GM21360 (cell line): ENCODE measurements at regions not wholly inside any gene's neighbourhood (a gene's known extent, or its start where the extent isn't known, plus 50 kb on each side); places are given as distances from the start of the nearest gene placed in this dataset.
"Not testable (repeated sequence)": the region's sequence is repeated elsewhere in the genome, so short reads cannot be mapped to it uniquely, and the experiment has no call there.

Experiments used
- ATAC-seq: cut with Tn5 transposase; IDR thresholded peaks from one replicate; pipeline ENCODE4 v1.9.1; 2021; ENCODE audit warnings: mild to moderate bottlenecking, moderate library complexity; ENCODE audit not compliant: unreplicated experiment

DNA sequence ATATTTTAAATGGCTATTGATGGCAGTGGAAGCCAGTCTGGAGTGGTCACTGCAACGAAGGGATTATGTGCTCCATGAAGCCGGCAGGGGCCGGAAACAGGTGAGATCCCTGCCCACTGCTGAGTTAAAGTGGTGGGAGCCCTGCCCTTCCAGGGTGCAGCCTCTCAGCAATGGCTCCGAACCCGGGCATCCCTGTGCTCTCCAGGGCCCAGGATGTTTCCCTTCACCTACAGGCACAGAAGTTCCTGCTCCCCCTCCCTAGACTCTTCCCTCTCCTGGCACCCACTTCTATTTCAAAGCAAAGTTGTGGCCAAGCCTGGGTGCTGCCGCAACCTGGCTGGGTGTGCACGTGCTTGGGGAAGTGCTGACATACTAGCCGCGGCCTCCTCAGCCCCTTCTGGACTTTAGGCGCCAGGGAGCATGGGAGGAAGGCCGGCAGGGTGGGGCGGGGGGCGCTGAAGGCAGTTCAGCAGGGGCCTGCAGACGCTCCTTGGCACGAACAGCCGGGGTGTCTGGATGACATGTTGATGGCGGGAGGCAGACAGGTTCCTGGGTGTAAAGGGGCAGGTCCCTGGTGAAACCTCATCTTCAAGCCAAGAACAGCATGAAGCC is 452.3 kb downstream of the HTR1B start:
- no peak for ATAC-seq

DNA sequence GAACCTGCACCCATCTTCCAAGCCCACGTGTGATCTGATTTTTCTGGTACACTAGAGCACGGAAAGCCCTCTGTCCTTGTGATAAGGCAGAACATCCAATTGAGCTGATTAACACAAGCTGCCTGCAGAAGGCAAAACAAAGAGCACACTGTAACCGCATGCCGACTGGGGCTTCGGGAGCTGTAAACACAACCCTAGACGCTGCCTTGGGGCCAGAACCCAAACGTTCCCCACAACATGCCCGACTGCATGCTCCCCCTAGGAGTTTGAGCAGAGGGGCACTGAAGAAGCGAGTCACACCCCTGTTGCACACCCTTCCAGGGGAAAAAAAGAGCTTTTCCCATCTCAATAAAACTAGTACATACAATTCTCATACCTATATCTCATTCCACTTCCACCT is 470.7 kb downstream of the HTR1B start:
- no peak for ATAC-seq

- ATAC-seq = no peak
Measured at GRCh38 chr6:76984572-76984971, 478.7 kb downstream of the HTR1B start.

DNA sequence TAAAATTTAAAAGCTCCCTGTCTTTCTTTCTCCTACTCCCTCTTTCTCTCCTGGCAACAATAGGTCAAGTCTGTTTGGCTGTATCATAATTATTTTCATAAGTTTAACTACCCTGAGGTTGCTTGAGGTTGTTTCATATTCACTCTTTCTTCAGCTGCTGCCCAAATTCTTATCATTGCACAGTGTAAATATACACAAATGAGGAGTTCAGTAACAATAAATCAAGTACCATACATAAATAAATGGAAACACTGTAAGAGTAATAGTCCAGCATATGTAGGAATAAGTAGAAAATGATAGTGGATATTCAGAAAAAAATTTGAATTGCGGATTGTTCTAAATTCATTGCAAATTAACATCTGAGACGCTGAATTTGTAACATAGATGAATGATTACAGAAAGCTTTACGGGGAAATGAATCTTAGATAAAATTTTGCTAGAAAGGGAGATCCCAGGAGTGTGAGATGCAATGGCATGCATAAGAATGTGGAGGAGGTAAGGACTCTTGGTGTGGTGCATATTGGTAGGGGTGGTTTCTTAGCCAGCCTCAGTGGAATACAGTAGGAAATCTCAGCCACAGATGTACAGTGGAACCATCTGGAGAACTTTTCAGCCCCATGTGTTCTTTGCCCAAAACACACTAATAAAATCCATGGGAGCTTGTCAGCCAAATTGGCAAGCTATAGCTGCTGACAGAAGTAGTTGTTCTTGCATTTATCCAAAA is 480.7 kb downstream of the HTR1B start:
- ATAC-seq = no peak

DNA sequence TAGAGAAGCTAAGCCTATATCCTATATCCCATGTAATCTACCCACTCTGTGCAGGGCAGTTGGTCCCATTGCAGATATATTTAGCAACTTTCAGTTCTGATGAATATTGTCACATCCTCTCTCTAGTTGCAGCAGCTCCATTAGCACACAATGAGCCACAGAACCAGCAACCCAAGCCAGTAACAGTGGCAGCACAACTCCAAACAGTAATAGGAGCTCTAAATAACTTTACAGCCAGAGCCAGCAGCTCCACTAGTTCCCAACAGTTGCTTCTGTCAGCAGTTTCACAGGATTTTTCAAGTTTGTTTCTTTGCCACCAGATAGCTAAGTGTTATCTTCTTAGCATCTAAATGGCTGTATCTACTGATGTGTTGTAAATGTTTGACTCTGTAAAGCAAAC is 490.8 kb downstream of the HTR1B start:
- no peak for ATAC-seq

DNA sequence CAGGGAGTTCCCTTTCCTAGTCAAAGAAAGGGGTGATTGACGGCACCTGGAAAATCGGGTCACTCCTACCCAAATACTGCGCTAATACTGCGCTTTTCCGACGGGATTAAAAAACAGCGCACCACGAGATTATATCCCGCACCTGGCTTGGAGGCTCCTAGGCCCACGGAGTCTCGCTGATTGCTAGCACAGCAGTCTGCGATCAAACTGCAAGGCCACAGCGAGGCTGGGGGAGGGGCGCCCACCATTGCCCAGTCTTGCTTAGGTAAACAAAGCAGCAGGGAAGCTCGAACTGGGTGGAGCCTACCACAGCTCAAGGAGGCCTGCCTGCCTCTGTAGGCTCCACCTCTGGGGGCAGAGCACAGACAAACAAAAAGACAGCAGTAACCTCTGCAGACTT is 504.1 kb downstream of the HTR1B start:
- ATAC-seq = not testable (repeated sequence)

DNA sequence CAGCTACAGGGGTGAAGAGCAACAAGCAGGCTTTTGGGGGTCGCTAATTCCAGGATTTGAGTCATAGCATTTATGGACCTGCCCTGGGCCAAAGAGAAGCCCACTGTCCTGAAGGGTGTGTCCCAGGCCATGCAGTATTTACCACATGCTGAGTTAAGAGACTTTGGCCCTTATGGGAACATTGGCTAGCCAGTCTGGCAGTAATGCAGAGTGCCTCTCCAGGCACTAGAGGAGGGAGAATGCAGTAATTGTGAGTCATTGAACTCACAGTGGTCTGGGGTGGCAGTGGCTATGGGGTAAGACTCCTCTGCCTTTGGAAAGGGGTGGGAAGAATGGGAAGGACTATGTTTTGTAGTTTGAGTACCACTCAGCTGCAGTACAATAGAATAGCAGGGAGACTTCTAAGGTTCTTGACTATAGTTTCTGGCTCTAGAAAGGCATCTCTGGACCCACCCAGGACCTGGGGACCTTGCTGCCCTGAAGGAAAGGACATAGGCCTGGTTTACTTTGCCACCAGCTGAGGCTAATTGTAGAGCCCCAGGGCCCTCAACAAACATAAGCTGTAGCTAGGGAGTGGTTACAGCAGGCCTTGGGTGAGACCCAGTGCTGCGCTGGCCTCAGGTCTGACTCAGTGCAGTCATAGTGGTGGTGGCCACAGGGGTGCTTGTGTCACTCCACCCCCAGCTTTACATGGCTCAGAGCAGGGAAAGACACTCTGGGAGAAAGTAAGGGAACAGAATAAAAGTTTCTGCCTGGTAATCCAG is 520.9 kb downstream of the HTR1B start:
- no peak for ATAC-seq

- ATAC-seq = no peak
Measured at GRCh38 chr6:76940191-76940590, 523.1 kb downstream of the HTR1B start.

DNA sequence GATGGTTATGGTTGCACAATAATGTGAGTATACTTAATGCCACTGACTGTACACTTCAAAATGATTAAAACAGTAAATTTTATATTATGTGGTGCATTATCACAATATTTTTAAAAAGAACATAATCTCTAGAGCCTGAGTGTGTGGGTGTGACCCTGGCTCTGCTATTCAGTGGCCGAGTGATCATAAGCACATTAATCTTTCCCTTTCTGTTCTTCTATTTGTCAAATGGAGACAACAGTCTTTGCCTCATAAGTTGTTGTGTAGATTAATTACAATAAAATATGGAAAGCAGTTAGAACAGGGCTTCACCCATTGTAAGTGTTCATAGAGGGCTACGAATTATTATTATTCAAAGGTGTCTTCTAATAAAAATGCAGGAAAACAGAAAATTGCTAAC is 548.6 kb downstream of the HTR1B start:
- ATAC-seq = no peak

DNA sequence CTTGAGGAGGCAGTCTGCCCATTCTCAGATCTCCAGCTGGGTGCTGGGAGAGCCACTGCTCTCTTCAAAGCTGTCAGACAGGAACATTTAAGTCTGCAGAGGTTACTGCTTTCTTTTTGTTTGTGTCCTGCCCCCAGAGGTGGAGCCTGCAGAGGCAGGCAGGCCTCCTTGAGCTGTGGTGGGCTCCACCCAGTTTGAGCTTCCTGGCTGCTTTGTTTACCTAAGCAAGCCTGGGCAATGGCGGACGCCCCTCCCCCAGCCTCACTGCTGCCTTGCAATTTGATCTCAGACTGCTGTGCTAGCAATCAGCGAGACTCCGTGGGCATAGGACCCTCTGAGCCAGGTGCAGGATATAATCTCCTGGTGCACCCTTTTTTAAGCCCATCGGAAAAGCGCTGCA is 557.8 kb downstream of the HTR1B start:
- not testable (repeated sequence) for ATAC-seq

DNA sequence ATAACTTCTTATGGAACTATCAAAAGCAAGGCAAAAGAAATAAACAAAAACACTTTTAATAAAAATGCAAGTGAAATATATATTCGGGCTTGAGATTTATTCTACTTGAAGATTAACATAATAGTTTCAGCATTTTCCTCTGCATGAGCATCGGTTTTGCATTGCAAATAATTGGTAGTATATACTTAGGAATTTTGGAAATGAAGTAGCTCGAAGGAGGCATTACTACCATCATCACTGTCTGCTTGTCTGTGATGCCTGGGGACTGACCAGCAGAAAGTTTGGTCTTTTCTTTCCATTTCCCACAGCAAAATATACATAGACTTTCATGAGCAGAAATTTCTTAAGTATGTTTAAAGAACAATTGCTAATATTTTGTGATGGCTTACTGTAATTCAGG is 570.7 kb downstream of the HTR1B start:
- ATAC-seq = no peak

DNA sequence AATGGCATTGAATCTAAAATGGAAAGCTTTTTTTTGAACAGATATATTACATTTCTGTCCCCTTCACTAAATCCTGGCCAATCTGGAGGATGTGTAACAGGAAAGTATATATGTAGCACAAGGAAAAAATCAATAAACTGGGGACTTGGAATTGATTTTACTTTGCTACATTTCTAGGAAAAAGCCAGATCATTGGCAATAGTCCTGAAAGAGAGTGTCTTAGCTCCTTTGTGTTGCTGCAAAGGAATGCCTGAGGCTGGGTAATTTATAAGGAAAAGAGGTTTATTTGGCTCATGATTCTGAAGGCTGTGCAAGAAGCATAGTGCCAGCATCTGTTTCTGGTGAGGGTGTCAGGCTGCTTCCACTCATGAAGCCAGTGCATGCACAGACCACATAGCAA is 574.9 kb downstream of the HTR1B start:
- no peak for ATAC-seq

- ATAC-seq = no peak
Measured at GRCh38 chr6:76886900-76887299, 576.4 kb downstream of the HTR1B start.

GRCh38 chr6:76885861-76886301 is 577.4 kb downstream of the HTR1B start:
- no peak for ATAC-seq

DNA sequence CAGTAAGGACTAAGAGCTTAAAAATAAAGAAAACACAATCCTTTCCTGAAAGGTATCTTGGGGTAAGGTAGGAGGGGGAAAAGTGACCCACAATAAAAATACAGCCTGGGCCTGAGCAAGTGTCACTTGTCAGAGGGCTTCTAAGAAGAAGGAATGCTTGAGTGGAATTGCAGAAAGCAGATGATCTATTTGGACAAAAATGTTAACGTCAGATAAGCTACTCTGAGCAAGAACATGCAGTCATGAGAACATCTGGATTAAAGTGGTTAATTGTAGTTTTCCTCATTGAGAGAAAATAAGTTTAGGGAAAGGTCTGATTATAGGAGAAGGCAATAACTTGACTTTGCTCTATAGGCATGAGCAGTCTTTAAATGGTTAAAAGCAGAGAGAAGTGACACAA is 581.9 kb downstream of the HTR1B start:
- no peak for ATAC-seq

DNA sequence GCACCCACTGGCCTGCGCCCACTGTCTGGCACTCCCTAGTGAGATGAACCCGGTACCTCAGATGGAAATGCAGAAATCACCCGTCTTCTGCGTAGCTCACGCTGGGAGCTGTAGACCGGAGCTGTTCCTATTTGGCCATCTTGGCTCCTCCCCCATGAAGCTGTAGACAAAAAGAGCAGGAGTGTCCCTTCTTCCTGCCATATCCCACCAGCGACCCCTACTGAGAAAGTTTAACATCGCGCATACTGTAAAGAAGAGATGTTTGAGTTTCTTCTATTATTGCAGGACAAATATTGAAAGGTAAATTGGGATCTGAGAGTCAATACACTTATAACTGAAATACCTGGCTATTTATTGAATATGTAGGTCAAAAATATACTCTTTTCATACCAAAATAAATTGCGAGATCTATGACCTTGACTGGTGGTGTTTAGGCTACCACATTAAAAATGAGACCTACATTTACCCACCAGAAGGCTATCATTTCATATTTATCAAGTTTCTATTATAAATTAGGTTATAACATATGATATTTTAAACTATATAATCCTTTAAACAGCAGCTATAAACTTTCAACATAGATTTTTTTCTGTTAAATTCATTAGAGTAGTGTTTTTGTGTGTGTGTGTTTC is 586.3 kb downstream of the HTR1B start:
- peak; percentile 97 for ATAC-seq

DNA sequence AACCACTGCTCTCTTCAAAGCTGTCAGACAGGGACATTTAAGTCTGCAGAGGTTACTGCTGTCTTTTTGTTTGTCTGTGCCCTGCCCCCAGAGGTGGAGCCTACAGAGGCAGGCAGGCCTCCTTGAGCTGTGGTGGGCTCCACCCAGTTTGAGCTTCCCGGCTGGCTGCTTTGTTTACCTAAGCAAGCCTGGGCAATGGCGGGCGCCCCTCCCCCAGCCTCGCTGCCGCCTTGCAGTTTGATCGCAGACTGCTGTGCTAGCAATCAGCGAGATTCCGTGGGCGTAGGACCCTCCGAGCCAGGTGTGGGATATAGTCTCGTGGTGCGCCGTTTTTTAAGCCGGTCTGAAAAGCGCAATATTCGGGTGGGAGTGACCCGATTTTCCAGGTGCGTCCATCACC is 586.9 kb downstream of the HTR1B start:
- ATAC-seq = not testable (repeated sequence)

- no peak for ATAC-seq
Measured at GRCh38 chr6:76867182-76867581, 596.1 kb downstream of the HTR1B start.

DNA sequence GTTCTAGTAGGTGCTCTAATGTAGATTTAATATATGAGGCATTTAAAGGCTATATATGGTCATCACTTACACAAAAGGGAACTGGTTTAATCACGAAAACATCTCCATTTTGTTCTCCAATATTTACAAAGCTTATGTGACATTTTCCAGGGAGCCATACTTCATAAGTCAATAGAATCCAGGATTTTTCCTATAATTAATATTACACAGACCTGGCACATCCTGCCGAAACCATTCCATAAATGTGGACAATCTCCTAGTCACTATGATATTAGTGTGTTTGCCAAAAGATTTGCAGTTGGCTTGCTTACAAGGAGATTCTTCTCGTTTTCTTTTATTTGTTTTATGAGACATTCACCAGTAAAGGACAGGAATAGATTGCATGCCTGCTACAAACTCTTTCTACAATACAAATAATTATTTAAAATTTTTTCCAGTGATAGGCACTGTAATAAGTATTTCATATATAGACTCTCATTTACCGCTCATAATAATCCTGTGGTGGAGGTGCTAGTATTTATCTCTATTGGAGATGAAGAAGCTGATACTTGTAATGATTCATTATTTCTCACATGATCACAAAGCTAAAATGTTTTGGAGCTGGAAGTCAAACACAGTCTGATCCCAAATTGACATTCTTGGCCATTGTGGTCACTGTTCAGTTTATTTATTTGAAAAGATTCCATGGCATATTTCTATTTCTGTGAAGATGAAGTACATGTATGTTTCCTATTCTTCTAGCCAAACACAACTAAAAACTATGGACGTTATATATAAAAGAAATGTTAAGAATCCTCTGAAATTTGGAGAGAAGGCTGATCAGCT is 597.0 kb downstream of the HTR1B start:
- ATAC-seq = no peak

DNA sequence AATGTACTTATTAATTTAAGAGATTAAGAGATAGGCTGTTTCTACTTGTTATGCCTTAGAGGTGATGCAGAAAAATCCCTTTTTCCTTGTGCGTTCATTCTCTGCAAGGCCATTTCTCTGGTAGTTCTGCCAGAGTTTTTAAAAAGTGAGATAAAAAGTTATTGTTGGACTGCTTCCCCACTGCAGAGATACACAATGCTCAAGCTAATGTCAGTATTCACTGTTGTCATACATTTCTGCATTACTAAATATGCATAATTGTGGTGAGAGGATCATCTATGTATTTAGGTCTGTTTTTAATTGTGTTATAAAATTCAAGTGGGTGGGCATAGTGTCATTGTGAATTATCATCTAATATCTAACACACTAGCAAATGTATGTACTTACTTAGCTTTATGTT is 600.4 kb downstream of the HTR1B start:
- no peak for ATAC-seq

GRCh38 chr6:76861403-76861802 is 601.9 kb downstream of the HTR1B start:
- ATAC-seq = peak; percentile 93
